HG03439 (cell line): ENCODE measurements at regions not wholly inside any gene's neighbourhood (a gene's known extent, or its start where the extent isn't known, plus 50 kb on each side); places are given as distances from the start of the nearest gene placed in this dataset.
"Not testable (repeated sequence)": the region's sequence is repeated elsewhere in the genome, so short reads cannot be mapped to it uniquely, and the experiment has no call there.

Source experiments
- ATAC-seq: cut with Tn5 transposase; IDR thresholded peaks from one replicate; pipeline ENCODE4 v1.9.1; 2021; ENCODE audit warnings: mild to moderate bottlenecking, moderate library complexity; ENCODE audit not compliant: unreplicated experiment

- not testable (repeated sequence) for ATAC-seq
These were observed 58.5 kb upstream of the NBPF11 start for GRCh38 chr1:148210624-148211023.

GRCh38 chr1:148210166-148210565 is 58.1 kb upstream of the NBPF11 start:
- ATAC-seq, result not testable (repeated sequence)

- not testable (repeated sequence) for ATAC-seq
These were observed 49.9 kb upstream of the NBPF11 start for GRCh38 chr1:148202013-148202412.
